ENCODE measurements at regions not wholly inside any gene's neighbourhood (a gene's known extent, or its start where the extent isn't known, plus 50 kb on each side); places are given as distances from the start of the nearest gene placed in this dataset.
"Not testable (repeated sequence)": the region's sequence is repeated elsewhere in the genome, so short reads cannot be mapped to it uniquely, and the experiment has no call there.

DNA sequence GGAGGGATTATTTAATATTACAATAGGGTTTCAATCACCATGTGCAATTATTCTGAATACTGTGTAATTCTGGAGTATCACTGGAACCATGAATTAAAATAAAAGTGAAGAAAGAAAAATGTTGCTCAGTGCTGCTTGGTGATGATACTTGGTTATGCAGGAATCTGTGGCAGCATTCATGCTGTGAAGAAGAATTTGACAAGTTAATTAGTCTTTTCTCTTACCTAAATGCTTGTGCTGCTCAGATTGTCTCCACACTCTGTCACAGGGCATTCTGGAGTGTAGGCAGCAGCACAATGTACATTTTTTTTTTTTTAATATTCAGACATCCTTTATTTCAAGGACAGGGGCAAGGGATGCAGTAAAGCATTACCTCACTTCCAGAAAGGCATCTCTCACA is 749.3 kb upstream of the CADM2 start:
- DNase-seq (ENCODE audit: low read depth in 2 of 2): no peak

DNA sequence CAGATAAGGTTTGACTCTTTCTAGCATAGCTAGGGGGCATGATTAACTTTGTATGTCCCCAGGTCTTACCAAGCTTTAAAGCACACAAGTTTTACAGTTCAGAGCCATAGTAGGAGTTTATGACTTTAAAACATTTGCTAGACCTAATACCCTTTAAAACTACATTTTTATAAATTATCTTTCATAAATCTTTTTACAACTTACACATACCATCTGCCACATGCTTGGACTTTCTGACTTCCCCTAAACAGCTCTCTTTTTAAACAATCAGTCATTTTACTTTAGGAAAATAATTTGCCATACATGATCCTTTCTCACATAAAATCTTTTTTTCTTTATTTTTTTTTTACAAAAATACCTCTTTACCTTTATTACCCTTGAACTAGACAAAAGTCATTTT is 735.3 kb upstream of the CADM2 start:
- no peak for DNase-seq (ENCODE audit: low read depth in 2 of 2)

DNA sequence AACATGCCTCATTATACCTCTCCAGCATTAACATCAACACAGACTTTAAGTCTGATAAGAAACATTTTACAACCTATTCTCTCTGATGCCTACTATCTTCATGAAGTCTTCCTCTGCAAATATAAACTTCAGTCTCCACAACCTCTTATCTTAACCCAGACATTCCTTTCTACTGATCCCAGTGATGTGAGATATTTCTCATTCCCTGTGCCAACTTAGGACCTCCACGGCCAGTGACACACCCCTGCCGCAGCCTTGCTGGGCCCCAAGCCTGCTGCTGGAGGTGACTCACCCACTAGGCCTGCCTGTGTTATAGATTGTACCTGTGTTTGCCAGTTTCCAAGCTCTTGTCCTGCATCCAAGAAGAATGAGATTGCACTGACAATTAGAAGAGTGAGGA is 734.5 kb upstream of the CADM2 start:
- DNase-seq (ENCODE audit: low read depth in 2 of 2): no peak

GRCh38 chr3:84236261-84236660 is 722.5 kb upstream of the CADM2 start:
- no peak for DNase-seq (ENCODE audit: low read depth in 2 of 2)

- no peak for DNase-seq (ENCODE audit: low read depth in 2 of 2)
Measured at GRCh38 chr3:84245789-84246188, 713.0 kb upstream of the CADM2 start.

GRCh38 chr3:84260596-84260995 is 698.2 kb upstream of the CADM2 start:
- DNase-seq (ENCODE audit: low read depth in 2 of 2): no peak

- DNase-seq (ENCODE audit: low read depth in 2 of 2): no peak
Measured at GRCh38 chr3:84265768-84266167, 693.0 kb upstream of the CADM2 start.

- no peak for DNase-seq (ENCODE audit: low read depth in 2 of 2)
Measured at GRCh38 chr3:84275532-84275931, 683.3 kb upstream of the CADM2 start.

GRCh38 chr3:84277562-84278224 is 681.1 kb upstream of the CADM2 start:
- no peak for DNase-seq (ENCODE audit: low read depth in 2 of 2)

GRCh38 chr3:84292128-84292527 is 666.7 kb upstream of the CADM2 start:
- no peak for DNase-seq (ENCODE audit: low read depth in 2 of 2)

DNA sequence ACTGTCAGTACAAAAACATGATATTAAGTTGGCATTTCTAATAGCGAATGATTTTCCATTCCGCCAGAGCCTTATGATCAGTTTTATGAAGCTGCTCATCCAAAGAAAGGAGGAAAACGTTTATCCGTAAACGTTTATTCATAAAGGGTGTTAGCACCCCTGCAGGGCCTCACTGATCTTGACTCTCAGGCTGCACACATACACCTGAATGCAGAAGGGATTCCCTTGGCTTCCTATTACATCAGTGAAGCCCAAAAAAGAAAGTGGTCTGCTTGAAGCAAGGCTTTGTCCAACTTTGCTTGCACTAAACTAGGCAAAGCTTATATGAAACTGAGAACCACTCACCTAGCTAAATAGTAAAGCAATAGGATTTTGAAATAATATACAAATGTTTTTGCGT is 659.5 kb upstream of the CADM2 start:
- no peak for DNase-seq (ENCODE audit: low read depth in 2 of 2)

- no peak for DNase-seq (ENCODE audit: low read depth in 2 of 2)
Measured at GRCh38 chr3:84304214-84304613, 654.6 kb upstream of the CADM2 start.

GRCh38 chr3:84307339-84307738 is 651.5 kb upstream of the CADM2 start:
- no peak for DNase-seq (ENCODE audit: low read depth in 2 of 2)

DNA sequence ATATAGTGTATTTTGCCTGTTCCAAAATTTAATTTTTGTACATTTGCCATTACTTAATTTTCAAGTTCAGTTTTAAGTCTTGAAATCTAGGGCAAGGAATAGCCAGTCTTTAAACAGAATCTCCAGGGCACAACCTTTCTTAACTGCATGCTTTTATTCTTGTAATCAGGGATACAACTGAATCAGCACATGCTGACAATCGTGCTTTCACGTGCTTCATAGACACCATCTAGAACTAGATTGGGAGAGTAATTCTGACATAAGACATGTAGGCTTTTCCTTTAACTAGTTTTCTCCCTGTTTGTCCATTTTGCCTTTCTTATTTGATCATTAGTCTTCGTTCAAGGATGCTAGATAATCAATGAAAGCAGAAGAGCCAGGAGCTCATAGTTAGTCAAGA is 650.4 kb upstream of the CADM2 start:
- DNase-seq (ENCODE audit: low read depth in 2 of 2): no peak

DNA sequence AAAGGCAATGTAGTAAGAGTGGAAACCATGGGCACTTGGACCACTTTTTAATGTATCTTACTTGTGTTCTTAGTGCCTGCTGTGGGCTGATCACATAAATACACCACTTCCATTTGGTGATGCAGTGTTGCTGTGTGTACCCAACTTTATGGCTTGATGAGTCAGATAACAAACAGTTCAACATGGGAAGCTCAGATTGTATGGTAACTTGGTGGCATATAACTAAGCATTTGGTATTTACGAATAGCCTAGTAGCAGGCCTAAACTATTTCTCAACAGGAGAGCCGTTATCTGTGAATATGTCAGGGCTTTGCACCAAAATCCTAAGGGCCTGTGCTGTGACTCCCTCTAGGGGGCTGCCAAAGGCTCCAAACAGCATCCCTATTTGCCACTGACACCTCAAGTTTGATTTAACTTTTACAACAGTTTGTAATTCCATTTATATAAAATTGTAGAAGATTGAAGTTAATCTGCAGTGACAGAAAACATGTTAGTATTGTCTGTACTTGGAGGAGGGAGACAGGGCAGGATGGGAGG is 640.4 kb upstream of the CADM2 start:
- no peak for DNase-seq (ENCODE audit: low read depth in 2 of 2)

- DNase-seq (ENCODE audit: low read depth in 2 of 2): not testable (repeated sequence)
Measured at GRCh38 chr3:84365563-84366278, 593.1 kb upstream of the CADM2 start.
